Osteocyte (in vitro differentiated cells): ENCODE measurements at regions not wholly inside any gene's neighbourhood (a gene's known extent, or its start where the extent isn't known, plus 50 kb on each side); places are given as distances from the start of the nearest gene placed in this dataset.

Experiments used
- DNase-seq: peaks from one replicate; pipeline ENCODE4 v3.0.0; 2021; ENCODE audit warnings: mixed read lengths; ENCODE audit not compliant: unreplicated experiment; ENCODE audit errors: extremely low spot score
- H3K27ac Mint-ChIP-seq: one replicate; pipeline ENCODE4 v1.8.0; 2021; ENCODE audit warnings: mild to moderate bottlenecking, mixed read lengths; ENCODE audit not compliant: unreplicated experiment
- H3K27me3 Mint-ChIP-seq: one replicate; pipeline ENCODE4 v1.8.0; 2021; ENCODE audit warnings: mixed read lengths; ENCODE audit not compliant: unreplicated experiment
- H3K36me3 Mint-ChIP-seq: one replicate; pipeline ENCODE4 v1.8.0; 2021; ENCODE audit warnings: mixed read lengths; ENCODE audit not compliant: unreplicated experiment
- H3K4me1 Mint-ChIP-seq: one replicate; pipeline ENCODE4 v1.8.0; 2021; ENCODE audit warnings: mixed read lengths; ENCODE audit not compliant: unreplicated experiment
- H3K4me3 Mint-ChIP-seq: one replicate; pipeline ENCODE4 v1.8.0; 2021; ENCODE audit warnings: mild to moderate bottlenecking, moderate library complexity, mixed read lengths; ENCODE audit not compliant: unreplicated experiment
- H3K9me3 Mint-ChIP-seq: one replicate; pipeline ENCODE4 v1.8.0; 2021; ENCODE audit warnings: mixed read lengths; ENCODE audit not compliant: unreplicated experiment
- TF ChIP-seq, protein P1 (sequence below): fragments of 200-600 bp; sonication (generic); IDR thresholded peaks from 2 replicates; pipeline ENCODE4 v1.5.0; 2021; ENCODE audit warnings: antibody characterized with exemption, mild to moderate bottlenecking, moderate library complexity

GRCh38 chr11:32273931-32274330 is 161.4 kb downstream of the WT1 start:
- TF ChIP-seq, protein P1, sequence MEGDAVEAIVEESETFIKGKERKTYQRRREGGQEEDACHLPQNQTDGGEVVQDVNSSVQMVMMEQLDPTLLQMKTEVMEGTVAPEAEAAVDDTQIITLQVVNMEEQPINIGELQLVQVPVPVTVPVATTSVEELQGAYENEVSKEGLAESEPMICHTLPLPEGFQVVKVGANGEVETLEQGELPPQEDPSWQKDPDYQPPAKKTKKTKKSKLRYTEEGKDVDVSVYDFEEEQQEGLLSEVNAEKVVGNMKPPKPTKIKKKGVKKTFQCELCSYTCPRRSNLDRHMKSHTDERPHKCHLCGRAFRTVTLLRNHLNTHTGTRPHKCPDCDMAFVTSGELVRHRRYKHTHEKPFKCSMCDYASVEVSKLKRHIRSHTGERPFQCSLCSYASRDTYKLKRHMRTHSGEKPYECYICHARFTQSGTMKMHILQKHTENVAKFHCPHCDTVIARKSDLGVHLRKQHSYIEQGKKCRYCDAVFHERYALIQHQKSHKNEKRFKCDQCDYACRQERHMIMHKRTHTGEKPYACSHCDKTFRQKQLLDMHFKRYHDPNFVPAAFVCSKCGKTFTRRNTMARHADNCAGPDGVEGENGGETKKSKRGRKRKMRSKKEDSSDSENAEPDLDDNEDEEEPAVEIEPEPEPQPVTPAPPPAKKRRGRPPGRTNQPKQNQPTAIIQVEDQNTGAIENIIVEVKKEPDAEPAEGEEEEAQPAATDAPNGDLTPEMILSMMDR: no peak
- no peaks in the 10 kb centered on the region for H3K36me3 Mint-ChIP-seq
- no peak overlapping the region for H3K4me3 Mint-ChIP-seq
- peaks cover 5% of the 10 kb centered on the region for H3K27me3 Mint-ChIP-seq
- no peaks in the 10 kb centered on the region for H3K9me3 Mint-ChIP-seq
- no peaks in the 10 kb centered on the region for H3K4me1 Mint-ChIP-seq
- no peak overlapping the region for H3K27ac Mint-ChIP-seq
- DNase-seq: no peak

- Mint-ChIP-seq H3K9me3 (peaks cover 4% of the 10 kb centered on the region), H3K36me3 (no peaks in the 10 kb centered on the region)
Observed at GRCh38 chr11:32279672-32280071, 155.7 kb downstream of the WT1 start.

GRCh38 chr11:32280339-32280738 is 155.0 kb downstream of the WT1 start:
- H3K4me3 Mint-ChIP-seq: no peak overlapping the region
- no peaks in the 10 kb centered on the region for H3K36me3 Mint-ChIP-seq
- DNase-seq: no peak
- H3K4me1 Mint-ChIP-seq: no peaks in the 10 kb centered on the region
- TF ChIP-seq, protein P1: no peak
- no peak overlapping the region for H3K27ac Mint-ChIP-seq
- peaks cover 4% of the 10 kb centered on the region for H3K27me3 Mint-ChIP-seq
- peaks cover 4% of the 10 kb centered on the region for H3K9me3 Mint-ChIP-seq

More at GRCh38 chr11:32279672-32280071, 155.7 kb downstream of the WT1 start:
- H3K27me3 Mint-ChIP-seq: peaks cover 4% of the 10 kb centered on the region
- TF ChIP-seq, protein P1: no peak
- H3K4me1 Mint-ChIP-seq: no peaks in the 10 kb centered on the region
- no peak overlapping the region for H3K27ac Mint-ChIP-seq
- DNase-seq: no peak
- H3K4me3 Mint-ChIP-seq: no peak overlapping the region

- H3K27me3 Mint-ChIP-seq: no peaks in the 10 kb centered on the region
- H3K36me3 Mint-ChIP-seq: no peaks in the 10 kb centered on the region
- TF ChIP-seq, protein P1: no peak
- DNase-seq: no peak
- no peaks in the 10 kb centered on the region for H3K4me1 Mint-ChIP-seq
- no peak overlapping the region for H3K27ac Mint-ChIP-seq
- peaks cover 1% of the 10 kb centered on the region for H3K9me3 Mint-ChIP-seq
- H3K4me3 Mint-ChIP-seq: no peak overlapping the region
Observed at GRCh38 chr11:32288276-32288675, 147.1 kb downstream of the WT1 start.

DNA sequence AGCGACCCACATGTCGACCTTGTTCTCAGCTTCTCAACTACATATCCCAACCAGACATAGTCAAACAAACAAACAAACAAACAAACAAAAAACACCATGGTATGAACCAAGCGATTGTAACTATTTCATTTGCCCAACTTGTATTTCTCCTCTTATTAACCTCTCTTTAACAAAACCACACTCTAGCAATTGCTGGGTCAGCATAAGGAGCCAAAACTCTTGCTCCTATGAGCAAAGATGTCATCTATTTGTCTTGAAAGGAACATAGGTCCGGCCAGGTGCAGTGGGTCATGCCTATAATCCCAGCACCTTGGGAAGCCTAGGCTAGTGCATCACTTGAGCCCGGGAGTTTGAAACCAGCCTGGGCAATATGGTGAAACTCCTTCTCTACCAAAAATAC is 145.6 kb downstream of the WT1 start:
- Mint-ChIP-seq H3K27ac (no peak overlapping the region), H3K9me3 (no peaks in the 10 kb centered on the region), H3K4me3 (no peak overlapping the region), H3K27me3 (no peaks in the 10 kb centered on the region), H3K36me3 (no peaks in the 10 kb centered on the region), H3K4me1 (no peaks in the 10 kb centered on the region)
- no peak for DNase-seq
- TF ChIP-seq, protein P1: no peak
